ENCODE measurements at regions not wholly inside any gene's neighbourhood (a gene's known extent, or its start where the extent isn't known, plus 50 kb on each side); places are given as distances from the start of the nearest gene placed in this dataset.

- TF ChIP-seq NR3C1 (CRISPR knock-in tag; conservative IDR thresholded peaks at IDR 0.05; ENCODE audit: low read depth) (no peak), CTCF (IDR thresholded peaks at IDR 0.05) (no peak), USF2 (CRISPR knock-in tag; IDR thresholded peaks at IDR 0.05) (no peak), SP1 (CRISPR knock-in tag; conservative IDR thresholded peaks at IDR 0.05) (no peak), SMAD3 (CRISPR knock-in tag; IDR thresholded peaks at IDR 0.05; ENCODE audit: borderline replicate concordance) (no peak), FOXJ3 (CRISPR knock-in tag; IDR thresholded peaks at IDR 0.05; ENCODE audit: borderline replicate concordance) (no peak)
Measured at GRCh38 chr13:20348645-20349408, 116.7 kb upstream of the GJB6 start.

All from WTC11 (cell line).